ENCODE measurements at regions not wholly inside any gene's neighbourhood (a gene's known extent, or its start where the extent isn't known, plus 50 kb on each side); places are given as distances from the start of the nearest gene placed in this dataset.

- DNase-seq (ENCODE audit: low read depth in 1 of 2, low spot score in 1 of 2), result no peak
- in situ Hi-C loops (cut with HindIII; ENCODE audit: low pct_unique_long_range_greater_than_20kb, low sequenced_read_pairs), result no loop called here
- TF ChIP-seq JUND (IDR thresholded peaks at IDR 0.05; ENCODE audit: low read depth), result no peak
These were observed 241.4 kb downstream of the TOMM20 start for GRCh38 chr1:234887016-234887900.

GRCh38 chr1:234886081-234886984 is 242.3 kb downstream of the TOMM20 start:
- TF ChIP-seq JUND (IDR thresholded peaks at IDR 0.05; ENCODE audit: low read depth), result no peak
- in situ Hi-C loops (cut with HindIII; ENCODE audit: low pct_unique_long_range_greater_than_20kb, low sequenced_read_pairs), result no loop called here
- no peak for DNase-seq (ENCODE audit: low read depth in 1 of 2, low spot score in 1 of 2)

GRCh38 chr1:234885601-234886000 is 243.0 kb downstream of the TOMM20 start:
- in situ Hi-C loops (cut with HindIII; ENCODE audit: low pct_unique_long_range_greater_than_20kb, low sequenced_read_pairs), result no loop called here
- TF ChIP-seq JUND (IDR thresholded peaks at IDR 0.05; ENCODE audit: low read depth), result no peak
- no peak for DNase-seq (ENCODE audit: low read depth in 1 of 2, low spot score in 1 of 2)

- in situ Hi-C loops (cut with HindIII; ENCODE audit: low pct_unique_long_range_greater_than_20kb, low sequenced_read_pairs), result no loop called here
- no peak for TF ChIP-seq JUND (IDR thresholded peaks at IDR 0.05; ENCODE audit: low read depth)
- DNase-seq (ENCODE audit: low read depth in 1 of 2, low spot score in 1 of 2), result no peak
These were observed 243.9 kb downstream of the TOMM20 start for GRCh38 chr1:234884701-234885100.

GRCh38 chr1:234884006-234884405 is 244.6 kb downstream of the TOMM20 start:
- in situ Hi-C loops (cut with HindIII; ENCODE audit: low pct_unique_long_range_greater_than_20kb, low sequenced_read_pairs), result no loop called here
- no peak for DNase-seq (ENCODE audit: low read depth in 1 of 2, low spot score in 1 of 2)
- TF ChIP-seq JUND (IDR thresholded peaks at IDR 0.05; ENCODE audit: low read depth), result no peak

- in situ Hi-C loops (cut with HindIII; ENCODE audit: low pct_unique_long_range_greater_than_20kb, low sequenced_read_pairs), result no loop called here
- TF ChIP-seq JUND (IDR thresholded peaks at IDR 0.05; ENCODE audit: low read depth), result no peak
- no peak for DNase-seq (ENCODE audit: low read depth in 1 of 2, low spot score in 1 of 2)
These were observed 245.7 kb downstream of the TOMM20 start for GRCh38 chr1:234882898-234883297.

GRCh38 chr1:234881893-234882771 is 246.5 kb downstream of the TOMM20 start:
- no peak for DNase-seq (ENCODE audit: low read depth in 1 of 2, low spot score in 1 of 2)
- in situ Hi-C loops (cut with HindIII; ENCODE audit: low pct_unique_long_range_greater_than_20kb, low sequenced_read_pairs), result no loop called here
- no peak for TF ChIP-seq JUND (IDR thresholded peaks at IDR 0.05; ENCODE audit: low read depth)

- no peak for TF ChIP-seq JUND (IDR thresholded peaks at IDR 0.05; ENCODE audit: low read depth)
- no peak for DNase-seq (ENCODE audit: low read depth in 1 of 2, low spot score in 1 of 2)
- in situ Hi-C loops (cut with HindIII; ENCODE audit: low pct_unique_long_range_greater_than_20kb, low sequenced_read_pairs), result no loop called here
These were observed 249.2 kb downstream of the TOMM20 start for GRCh38 chr1:234879147-234880080.

- no peak for DNase-seq (ENCODE audit: low read depth in 1 of 2, low spot score in 1 of 2)
- no peak for TF ChIP-seq JUND (IDR thresholded peaks at IDR 0.05; ENCODE audit: low read depth)
- in situ Hi-C loops (cut with HindIII; ENCODE audit: low pct_unique_long_range_greater_than_20kb, low sequenced_read_pairs), result no loop called here
These were observed 250.3 kb downstream of the TOMM20 start for GRCh38 chr1:234878288-234878687.

GRCh38 chr1:234877761-234878160 is 250.9 kb downstream of the TOMM20 start:
- DNase-seq (ENCODE audit: low read depth in 1 of 2, low spot score in 1 of 2), result no peak
- in situ Hi-C loops (cut with HindIII; ENCODE audit: low pct_unique_long_range_greater_than_20kb, low sequenced_read_pairs), result no loop called here

More at GRCh38 chr1:234877761-234878160, 250.9 kb downstream of the TOMM20 start:
- TF ChIP-seq JUND (IDR thresholded peaks at IDR 0.05; ENCODE audit: low read depth), result no peak
